IMR-90 (cell line): ENCODE measurements at regions not wholly inside any gene's neighbourhood (a gene's known extent, or its start where the extent isn't known, plus 50 kb on each side); places are given as distances from the start of the nearest gene placed in this dataset.

Experiments
- ATAC-seq: fragments of 200-7000 bp; cut with Tn5 transposase; 2 replicates; pipeline ENCODE4 v1.9.1; 2020; ENCODE audit warnings: low read depth, mild to moderate bottlenecking, moderate library complexity
- BruUV-seq: library from RNA; stranded (reverse); fragments of 400-500 nt; replicated peaks from 2 replicates; lab custom pipeline; 2021; lab: Mats Ljungman, UMichigan
- CTCF ChIA-PET: fragments of 300-600 bp; formaldehyde crosslinking; extraction: SDS; loops from one replicate; lab custom pipeline; 2021; ENCODE audit warnings: antibody characterized with exemption; lab: Yijun Ruan, JAX
- POLR2A ChIA-PET: fragments of 300-600 bp; sonication (Branson Sonifier 250); formaldehyde crosslinking; loops from one replicate; lab custom pipeline; 2022; ENCODE audit warnings: antibody characterized with exemption; ENCODE audit not compliant: unreplicated experiment; lab: Charles Lee
- DNase-seq: peaks from one replicate; pipeline ENCODE4 v3.0.0; 2013
- H2AFZ ChIP-seq: replicated peaks from 2 replicates; pipeline ENCODE3; 2013; ENCODE audit warnings: low read length, mild to moderate bottlenecking; ENCODE audit not compliant: poor library complexity
- H2AK5ac ChIP-seq: 2 replicates; pipeline ENCODE4 v1.6.1; 2013; ENCODE audit warnings: low read depth, low read length, inconsistent platforms
- H2AK9ac ChIP-seq: replicated peaks from 2 replicates; pipeline ENCODE3; 2013; ENCODE audit warnings: mild to moderate bottlenecking, low read depth, low read length, moderate library complexity; ENCODE audit not compliant: poor library complexity
- H2BK120ac ChIP-seq: 2 replicates; pipeline ENCODE4 v1.6.1; 2013; ENCODE audit warnings: low read depth, low read length, inconsistent platforms
- H2BK15ac ChIP-seq: 3 replicates; pipeline ENCODE4 v1.6.1; 2013; ENCODE audit warnings: low read depth, low read length, inconsistent platforms
- H2BK20ac ChIP-seq: 2 replicates; pipeline ENCODE4 v1.6.1; 2013; ENCODE audit warnings: low read depth, mild to moderate bottlenecking, inconsistent platforms, low read length, moderate library complexity
- H2BK5ac ChIP-seq: 2 replicates; pipeline ENCODE4 v1.6.1; 2013; ENCODE audit warnings: mild to moderate bottlenecking, low read depth, low read length, inconsistent platforms; ENCODE audit not compliant: poor library complexity, severe bottlenecking
- H3K14ac ChIP-seq: replicated peaks from 2 replicates; pipeline ENCODE4 v1.6.1; 2013; ENCODE audit warnings: low read depth, low read length, inconsistent platforms
- H3K18ac ChIP-seq: 2 replicates; pipeline ENCODE4 v1.6.1; 2013; ENCODE audit warnings: low read depth, low read length, control low read depth
- H3K23ac ChIP-seq: 2 replicates; pipeline ENCODE4 v1.6.1; 2013; ENCODE audit warnings: low read depth, low read length, inconsistent platforms
- H3K27ac ChIP-seq: 2 replicates; pipeline ENCODE4 v1.5.1; 2013; ENCODE audit warnings: mild to moderate bottlenecking, control low read depth, low read length; ENCODE audit not compliant: insufficient read depth
- H3K27me3 ChIP-seq: 2 replicates; pipeline ENCODE4 v1.6.1; 2013; ENCODE audit warnings: low read length; ENCODE audit not compliant: control insufficient read depth, insufficient read depth
- H3K36me3 ChIP-seq: 2 replicates; pipeline ENCODE4 v1.6.1; 2013; ENCODE audit warnings: low read length, mixed read lengths; ENCODE audit not compliant: control insufficient read depth, insufficient read depth
- H3K4ac ChIP-seq: 2 replicates; pipeline ENCODE4 v1.6.1; 2013; ENCODE audit warnings: low read depth, low read length, inconsistent platforms
- H3K4me1 ChIP-seq: 2 replicates; pipeline ENCODE4 v1.6.1; 2013; ENCODE audit warnings: low read length, mixed read lengths; ENCODE audit not compliant: control insufficient read depth, insufficient read depth
- H3K4me2 ChIP-seq: 2 replicates; pipeline ENCODE4 v1.6.1; 2013; ENCODE audit warnings: low read depth, mild to moderate bottlenecking, control low read depth, low read length, moderate library complexity
- H3K4me3 ChIP-seq: 2 replicates; pipeline ENCODE4 v1.5.1; 2013; ENCODE audit warnings: low read depth, mild to moderate bottlenecking, control low read depth, low read length, moderate library complexity; ENCODE audit not compliant: insufficient read depth
- H3K56ac ChIP-seq: 2 replicates; pipeline ENCODE4 v1.6.1; 2013; ENCODE audit warnings: low read length, inconsistent platforms; ENCODE audit not compliant: insufficient read depth; ENCODE audit errors: extremely low read depth
- H3K79me1 ChIP-seq, 2 experiments: 2 replicates each; pipeline ENCODE4 v1.6.1; 2013; ENCODE audit warnings: low read length in 2 of 2, inconsistent platforms in 1 of 2, low read depth in 1 of 2
- H3K9ac ChIP-seq: 2 replicates; pipeline ENCODE4 v1.6.1; 2013; ENCODE audit warnings: low read depth, low read length, control low read depth
- H3K9me1 ChIP-seq: 2 replicates; pipeline ENCODE4 v1.6.1; 2013; ENCODE audit warnings: low read length, inconsistent platforms; ENCODE audit not compliant: insufficient read depth
- H3K9me3 ChIP-seq: 2 replicates; pipeline ENCODE4 v1.6.1; 2013; ENCODE audit warnings: low read length; ENCODE audit not compliant: control insufficient read depth, insufficient read depth
- H4K20me1 ChIP-seq: 2 replicates; pipeline ENCODE4 v1.6.1; 2013; ENCODE audit warnings: low read length, inconsistent platforms; ENCODE audit not compliant: insufficient read depth
- H4K5ac ChIP-seq: 2 replicates; pipeline ENCODE4 v1.6.1; 2013; ENCODE audit warnings: mild to moderate bottlenecking, low read depth, low read length, control low read depth
- H4K8ac ChIP-seq, 2 experiments: 2 replicates each; pipeline ENCODE4 v1.6.1; 2013; ENCODE audit warnings: low read depth in 2 of 2, low read length in 2 of 2, control low read depth in 1 of 2, inconsistent platforms in 1 of 2
- H4K91ac ChIP-seq: 2 replicates; pipeline ENCODE4 v1.6.1; 2013; ENCODE audit warnings: low read depth, low read length, inconsistent platforms; ENCODE audit not compliant: insufficient read depth
- BHLHE40 ChIP-seq: fragments of 150-350 bp; IDR thresholded peaks from 2 replicates; pipeline ENCODE4 v1.6.1; 2016; ENCODE audit warnings: mild to moderate bottlenecking, low read depth, low read length
- FOS ChIP-seq: fragments of 150-350 bp; IDR thresholded peaks from 2 replicates; pipeline ENCODE4 v1.6.1; 2016; ENCODE audit warnings: low read depth, low read length
- WGBS, 2 experiments: methylation state at CpG; one replicate each; pipeline versions ENCODE4 v1.1.5 to v1.1.7; 2013; ENCODE audit warnings: missing lambda C conversion rate in 2 of 2; ENCODE audit not compliant: insufficient read length in 1 of 2; ENCODE audit errors: extremely low coverage in 2 of 2; 5-methylcytosine and 5-hydroxymethylcytosine counted together
- dilution Hi-C: fragments of 300-500 bp; cut with HindIII; formaldehyde crosslinking; loops from one replicate; pipeline ENCODE4 v1.14.3; 2018; ENCODE audit warnings: low sequenced_read_pairs; ENCODE audit not compliant: unreplicated experiment
- in situ Hi-C: fragments of 300-500 bp; cut with MboI; formaldehyde crosslinking; loops from 3 replicates; pipeline ENCODE4 v1.14.3; 2019; ENCODE audit warnings: low sequenced_read_pairs, inconsistent platforms, mixed read lengths
- intact Hi-C: fragments of 100-400 bp; cut with micrococcal nuclease; formaldehyde crosslinking; loops from 2 replicates; pipeline ENCODE4 v1.10.0; 2022

- H3K27ac ChIP-seq = no peak overlapping the region
- no peak overlapping the region for H3K23ac ChIP-seq
- no peaks in the 10 kb centered on the region for H3K9me3 ChIP-seq
- peak; percentile 78 for ATAC-seq
- no peak overlapping the region for H2BK120ac ChIP-seq
- TF ChIP-seq FOS = no peak
- TF ChIP-seq BHLHE40 = peak; percentile 45; the same call in 1 of the 2 replicates
- peak; percentile 23 for DNase-seq
- no peaks in the 10 kb centered on the region for H3K79me1 ChIP-seq
- ChIA-PET CTCF (no interaction called here), POLR2A (no interaction called here)
- H3K4me2 ChIP-seq = peak overlapping the region; percentile 45; the same call in 1 of the 2 replicates
- intact Hi-C loops (no loop called here), dilution Hi-C loops (no loop called here), in situ Hi-C loops (no loop called here)
- no peaks in the 10 kb centered on the region for H3K4me1 ChIP-seq
- H3K4ac ChIP-seq = no peak overlapping the region
- no peak overlapping the region for H3K4me3 ChIP-seq
- no peak overlapping the region for H2BK5ac ChIP-seq
- no peak overlapping the region for H4K91ac ChIP-seq
- H3K27me3 ChIP-seq = no peaks in the 10 kb centered on the region
- no peak overlapping the region for H2AK5ac ChIP-seq
- H4K8ac ChIP-seq = no peak overlapping the region
- no TSS peak for BruUV-seq
- H4K5ac ChIP-seq = no peak overlapping the region
- H2BK20ac ChIP-seq = no peak overlapping the region
- H3K14ac ChIP-seq = no peak overlapping the region
- no CpG with 5 or more reads among the region's 6 CpGs for WGBS, 2 experiments
- no peaks in the 10 kb centered on the region for H3K36me3 ChIP-seq
- no peak overlapping the region for H2BK15ac ChIP-seq
- H2AFZ ChIP-seq = no peak overlapping the region
- H3K56ac ChIP-seq = peak overlapping the region; percentile 10; the same call in 1 of the 2 replicates
- H3K9me1 ChIP-seq = no peaks in the 10 kb centered on the region
- no peak overlapping the region; the same call in 1 of the 2 replicates for H3K18ac ChIP-seq
- no peak overlapping the region for H2AK9ac ChIP-seq
- no peaks in the 10 kb centered on the region for H4K20me1 ChIP-seq
- no peak overlapping the region for H3K9ac ChIP-seq
Observed at GRCh38 chr5:129392681-129393080, 67.4 kb upstream of the ADAMTS19 start.
